ENCODE measurements at regions not wholly inside any gene's neighbourhood (a gene's known extent, or its start where the extent isn't known, plus 50 kb on each side); places are given as distances from the start of the nearest gene placed in this dataset.

GRCh38 chr1:66444438-66445265 lies 89.3 kb upstream of the SGIP1 start:
- TF ChIP-seq CTCF (IDR thresholded peaks at IDR 0.05) (no peak), EZH2 (IDR thresholded peaks at IDR 0.05; ENCODE audit: borderline replicate concordance, insufficient read depth, low read depth, low read length, poor library complexity, severe bottlenecking) (no peak)

All from B cell (primary cell).